SKM-1 treated with dmso at 0.1 percent for 144 hours (cell line): ENCODE measurements at regions not wholly inside any gene's neighbourhood (a gene's known extent, or its start where the extent isn't known, plus 50 kb on each side); places are given as distances from the start of the nearest gene placed in this dataset.
A peak's percentile ranks its signal among the peaks of the same experiment; 100 is the strongest.

ENCODE experiments used
- DNase-seq: peaks from one replicate; lab custom pipeline; 2025; ENCODE audit not compliant: unreplicated experiment; lab: John Stamatoyannopoulos, UW

DNA sequence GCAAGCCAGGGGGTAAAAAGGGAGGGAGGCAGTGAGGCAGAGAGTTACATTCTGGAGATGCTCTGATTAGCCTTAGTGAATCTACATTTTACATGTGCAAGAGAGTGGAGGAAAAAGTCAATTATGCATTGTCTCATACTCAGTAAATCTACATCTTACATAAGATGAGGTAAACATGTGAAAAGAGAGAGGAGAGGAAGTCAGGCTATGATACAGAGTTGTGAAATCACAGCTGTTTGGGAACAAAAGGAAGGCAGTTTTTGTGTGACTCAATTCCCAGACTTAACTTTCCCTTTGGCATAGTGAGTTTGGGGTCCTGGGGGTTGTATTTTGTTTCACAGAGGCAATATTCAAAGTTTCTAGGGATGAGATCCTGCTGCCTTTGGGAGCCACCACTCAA lies 67.8 kb downstream of the GP2 start:
- peak; percentile 17 for DNase-seq

DNA sequence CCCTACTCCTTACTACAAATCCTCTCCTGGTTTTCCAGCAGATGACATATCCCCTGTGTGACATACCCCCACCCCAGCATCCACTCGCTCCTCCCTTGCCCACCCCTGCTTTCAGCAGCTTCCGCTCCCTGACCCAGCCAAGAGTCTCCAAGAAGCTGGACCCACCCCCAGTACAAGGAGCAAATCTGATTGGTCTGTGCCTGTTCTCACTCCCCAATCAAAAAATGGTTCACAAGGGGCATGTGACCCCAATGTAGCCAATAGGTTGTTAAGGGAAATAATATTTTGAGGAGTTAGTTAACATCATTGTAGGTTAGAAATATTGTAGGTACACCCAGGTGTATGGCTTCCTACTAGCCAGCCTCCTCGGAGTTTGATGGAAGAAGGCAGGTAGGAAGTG lies 70.1 kb downstream of the GP2 start:
- DNase-seq: no peak

DNA sequence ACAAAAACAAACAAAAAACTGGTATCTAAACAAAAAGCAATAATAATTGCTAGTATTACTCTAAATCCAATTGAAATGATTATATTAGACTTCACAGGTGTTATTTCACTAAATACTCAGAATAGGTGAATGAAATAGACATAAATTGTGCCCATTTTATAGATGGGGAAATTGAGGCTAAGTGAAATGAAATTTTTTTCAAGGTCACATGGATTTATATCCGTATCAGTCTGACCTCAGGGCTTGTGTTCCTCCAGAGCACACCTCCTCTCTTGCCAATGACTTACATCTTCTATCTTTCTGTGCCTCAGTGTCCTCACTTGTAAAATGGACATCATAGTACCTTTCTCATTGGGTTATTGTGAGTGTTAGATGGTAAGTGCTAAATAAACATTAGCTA lies 72.3 kb downstream of the GP2 start:
- DNase-seq: no peak

DNA sequence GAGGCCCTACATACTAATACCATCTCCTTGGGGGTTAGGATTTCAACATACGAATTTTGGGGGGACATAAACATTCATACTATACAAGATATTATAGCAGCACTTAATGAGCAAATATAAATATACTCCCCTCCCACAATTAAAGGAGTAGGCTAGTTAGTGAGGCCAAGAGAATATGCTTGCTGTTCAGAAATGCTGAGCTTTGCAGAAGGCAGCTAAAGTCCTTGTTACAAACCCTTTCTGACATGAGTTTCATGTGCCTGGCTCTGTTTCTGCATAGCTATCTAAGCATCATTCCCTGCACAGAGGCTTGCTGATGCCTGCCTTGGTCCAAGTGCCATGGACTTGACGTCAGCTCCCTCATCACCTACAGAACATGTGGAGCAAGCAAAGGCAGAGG lies 73.5 kb downstream of the GP2 start:
- DNase-seq: no peak

DNA sequence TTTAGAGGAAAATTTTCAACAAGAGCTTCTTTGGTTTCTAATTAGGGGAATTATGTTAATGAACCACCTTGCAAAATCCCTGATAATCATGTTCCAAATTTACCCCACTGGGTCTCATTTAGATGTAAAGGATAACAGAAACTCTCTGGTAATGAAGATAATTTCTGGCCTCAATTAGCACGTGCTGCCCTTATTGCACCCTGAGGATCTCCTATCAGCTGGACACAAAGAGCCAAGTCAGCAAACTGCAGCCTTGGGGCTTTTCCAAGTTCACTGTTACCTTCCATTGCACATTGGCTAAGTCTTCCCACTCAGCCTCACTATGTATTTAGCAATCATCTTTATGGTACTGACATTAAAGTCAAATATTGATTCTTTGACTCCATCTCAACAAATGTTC lies 78.1 kb downstream of the GP2 start:
- no peak for DNase-seq

DNA sequence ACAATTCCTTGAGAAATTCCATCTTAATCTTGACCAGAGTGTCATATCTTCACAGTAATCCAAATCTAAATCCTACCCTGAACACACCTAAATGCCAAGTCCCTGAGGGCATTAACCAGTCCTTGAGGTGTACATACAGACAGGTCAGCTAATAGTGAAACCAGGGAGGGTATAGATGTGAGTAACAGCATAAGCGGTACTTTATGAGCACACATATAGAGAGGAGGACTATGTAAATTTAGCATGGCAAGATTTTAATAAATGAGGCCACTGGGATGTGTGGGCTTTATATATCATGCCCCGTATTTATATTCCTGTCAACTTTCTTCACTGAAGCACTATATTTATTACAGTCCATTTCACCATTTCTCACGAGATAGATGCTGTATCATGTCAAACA lies 80.2 kb downstream of the GP2 start:
- no peak for DNase-seq

DNA sequence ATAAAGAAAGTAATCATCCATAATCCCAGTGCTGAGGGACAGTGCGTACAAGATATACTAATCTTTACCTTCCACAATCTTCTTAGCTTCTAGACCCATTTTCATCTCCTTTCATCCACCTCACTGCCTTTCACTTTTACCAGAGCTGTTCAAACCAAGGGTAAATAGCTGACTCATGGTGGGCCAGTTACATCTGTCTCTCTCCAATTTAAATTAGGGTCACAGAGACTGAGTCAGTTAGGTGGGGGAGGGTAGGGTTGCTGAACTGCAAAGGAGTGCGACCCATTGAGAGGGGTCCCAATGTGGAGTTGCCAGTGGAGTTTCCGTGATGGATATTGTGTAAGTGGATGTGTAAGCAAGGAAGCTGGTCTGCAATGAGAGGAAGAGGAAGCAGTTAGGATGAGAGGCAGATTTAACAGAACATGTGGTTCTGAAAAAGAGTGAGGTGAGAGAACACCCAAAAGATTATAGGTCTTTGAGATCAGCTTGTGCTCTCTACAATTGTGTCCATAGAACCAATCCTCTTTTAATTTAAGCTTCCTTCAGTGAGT lies 83.5 kb downstream of the GP2 start:
- DNase-seq: no peak

DNA sequence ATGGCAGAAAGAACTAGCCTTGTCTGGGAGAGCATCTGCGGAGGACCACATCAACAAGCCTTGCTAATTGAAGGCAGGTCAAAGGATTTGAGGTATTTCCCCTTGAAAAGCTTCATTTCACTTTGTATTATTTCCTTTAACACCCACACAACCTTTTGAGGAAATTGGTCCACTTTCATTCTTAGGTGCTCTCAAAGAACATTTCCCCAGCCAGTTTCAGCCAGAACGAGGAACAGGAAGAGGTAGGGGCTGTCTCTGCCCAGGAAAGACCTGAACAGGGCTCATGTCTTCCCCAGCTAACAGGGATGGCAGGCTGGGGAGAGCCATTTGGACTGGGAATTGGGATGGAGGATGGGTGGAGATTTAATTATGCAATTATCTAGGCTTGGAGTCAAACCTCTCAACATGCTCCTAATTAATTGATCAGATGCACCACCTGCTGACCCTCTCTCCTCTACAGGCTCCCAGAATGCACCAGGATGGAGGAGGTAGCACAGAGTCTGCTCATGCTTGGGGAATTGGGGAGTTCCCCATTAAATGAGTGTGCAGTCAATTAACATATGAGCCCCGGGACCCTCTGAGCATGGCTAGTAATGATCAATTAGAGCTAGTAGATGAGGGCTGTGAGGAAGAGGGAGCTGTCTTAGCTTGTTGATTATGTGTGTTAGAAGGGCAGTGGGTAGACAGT lies 84.6 kb downstream of the GP2 start:
- no peak for DNase-seq

DNA sequence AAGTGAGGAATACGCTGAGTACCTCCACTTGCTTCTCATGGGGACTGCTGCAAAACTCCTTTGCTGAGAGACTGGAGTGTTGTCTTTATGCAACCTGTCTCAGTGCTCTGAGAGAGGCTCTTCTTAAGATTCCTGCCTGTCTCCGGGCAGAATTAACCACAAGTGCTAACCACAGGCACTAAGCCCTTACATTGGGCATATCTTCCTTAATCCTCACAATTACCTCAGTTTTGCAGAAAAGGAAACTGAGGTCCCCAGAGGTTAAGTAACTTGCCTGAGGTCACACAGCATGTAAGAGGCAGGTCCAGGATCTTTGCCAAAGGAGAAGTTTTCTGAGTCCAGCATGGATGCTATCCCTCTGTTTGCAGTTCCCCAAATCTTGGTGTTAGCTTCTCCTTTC lies 86.0 kb downstream of the GP2 start:
- no peak for DNase-seq

DNA sequence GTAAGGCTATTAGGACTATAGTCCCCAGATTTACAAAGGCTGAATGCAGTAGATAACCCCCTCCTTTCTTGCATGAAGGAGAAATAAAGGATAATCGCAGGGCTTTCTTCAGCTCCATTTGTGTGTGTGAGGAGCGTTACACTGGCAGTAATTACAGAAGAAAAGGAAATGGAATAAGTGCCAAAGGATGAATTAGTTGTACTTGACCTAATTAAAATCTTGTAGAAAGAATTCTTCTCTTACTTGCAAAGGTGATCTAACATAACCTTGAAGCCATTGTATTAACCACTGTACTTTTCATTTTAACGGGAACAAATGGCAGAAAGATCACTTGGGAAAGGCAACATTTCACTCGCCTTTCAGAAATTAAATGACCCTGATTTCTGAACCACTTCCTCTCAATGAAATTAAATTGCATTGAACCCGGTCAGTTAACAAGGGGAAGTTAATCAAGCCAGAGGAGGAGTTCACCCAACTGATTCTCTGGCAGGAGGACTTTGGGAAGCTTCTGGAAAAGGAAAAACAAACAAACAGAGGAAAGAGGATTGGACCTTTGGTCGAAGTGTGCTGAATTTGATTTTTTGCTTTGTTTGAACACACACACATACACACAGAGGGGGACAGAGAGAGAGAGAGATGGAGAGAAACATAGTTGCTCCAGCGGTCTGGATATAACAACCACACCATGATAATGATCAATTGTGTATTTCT lies 90.6 kb downstream of the GP2 start:
- no peak for DNase-seq

DNA sequence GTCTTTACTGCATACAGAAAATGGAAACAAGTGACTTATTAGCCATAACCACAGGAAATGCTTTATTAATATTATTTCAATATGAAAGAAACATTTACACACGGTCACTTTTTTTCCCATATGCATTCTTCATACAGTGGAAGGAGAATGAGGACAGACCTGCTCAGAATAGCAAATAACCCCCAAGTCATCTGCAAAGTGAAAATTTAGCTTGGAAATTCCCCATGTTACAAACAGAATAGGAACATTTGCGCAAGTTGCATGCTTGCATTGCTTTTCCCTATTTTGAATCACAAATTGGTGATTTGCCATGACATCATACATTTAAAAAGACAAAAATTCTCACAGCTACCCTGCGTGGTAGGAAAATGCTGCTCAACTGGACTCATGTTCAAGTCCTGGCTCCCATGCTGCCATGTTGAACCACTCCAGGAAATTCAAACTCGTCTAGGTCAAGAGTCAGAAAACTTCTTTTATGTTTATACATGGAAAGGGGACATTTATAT lies 102.0 kb downstream of the GP2 start:
- DNase-seq: no peak

DNA sequence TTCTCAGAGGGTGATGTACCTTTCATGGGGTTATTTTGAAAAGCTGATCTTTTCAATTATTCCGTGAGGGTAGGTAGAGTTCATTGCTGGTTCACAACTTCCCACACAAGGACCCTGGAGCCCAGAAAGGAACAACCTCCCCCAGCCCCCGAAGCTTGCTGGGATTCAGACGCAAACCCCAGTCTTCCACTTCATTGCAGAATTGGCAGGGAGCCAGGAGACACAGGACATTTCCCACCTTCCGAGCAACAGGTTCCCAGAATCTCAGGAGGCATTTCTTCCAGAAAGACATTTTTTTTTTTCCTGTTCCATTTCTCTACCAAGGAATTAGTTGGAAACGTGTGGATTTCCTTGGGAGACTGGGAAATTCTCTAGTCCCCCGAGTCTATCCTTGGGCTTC lies 106.1 kb downstream of the GP2 start:
- no peak for DNase-seq

DNA sequence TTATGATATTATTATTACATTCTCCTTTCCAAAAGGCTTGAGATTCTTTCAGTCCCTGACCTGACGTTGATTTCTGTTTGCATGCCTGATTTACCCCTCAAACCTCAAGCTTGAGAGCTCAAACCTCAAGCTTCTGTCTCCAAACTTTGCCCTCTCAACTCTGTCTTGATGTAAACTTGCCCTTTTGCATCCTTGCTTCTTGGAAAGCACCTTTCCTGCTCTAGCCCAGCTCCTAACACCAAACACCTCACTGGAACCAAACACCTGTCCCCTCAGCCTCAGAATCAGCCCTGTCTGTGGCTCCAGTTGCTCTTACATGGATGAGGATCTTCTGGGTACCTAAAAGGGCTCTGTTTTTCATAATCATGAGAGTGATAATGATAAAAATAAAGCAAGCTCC lies 109.2 kb downstream of the GP2 start:
- no peak for DNase-seq

DNA sequence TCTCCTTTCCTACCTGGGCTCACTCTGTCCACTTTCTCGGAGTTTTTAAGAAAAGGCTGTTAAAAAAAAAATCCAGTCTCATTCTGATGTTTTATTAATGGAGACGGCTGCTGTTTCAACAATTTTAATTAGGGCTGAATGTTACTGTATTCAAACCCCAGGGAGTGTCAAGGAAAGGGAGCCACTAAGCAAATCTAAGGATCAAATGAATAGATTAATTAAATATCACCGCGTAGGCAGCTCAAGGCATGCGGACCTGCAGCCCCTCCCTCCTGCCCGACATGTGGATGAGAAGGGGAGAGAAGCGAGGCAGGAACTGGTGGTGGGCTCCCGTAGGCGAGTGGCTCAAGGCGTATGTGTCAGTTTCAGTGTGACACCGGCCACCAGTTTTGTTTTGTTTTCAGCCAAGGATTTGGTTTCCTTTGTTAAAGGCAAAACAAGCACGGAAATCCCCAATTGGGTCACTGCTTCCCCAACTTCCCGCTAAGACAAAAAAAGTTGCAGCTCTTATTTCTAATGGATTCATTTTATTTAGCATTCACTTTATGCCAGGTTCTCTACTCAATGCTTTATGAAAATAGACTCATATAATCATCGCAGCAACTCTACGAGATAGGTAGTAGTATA lies 110.6 kb downstream of the GP2 start:
- no peak for DNase-seq

DNA sequence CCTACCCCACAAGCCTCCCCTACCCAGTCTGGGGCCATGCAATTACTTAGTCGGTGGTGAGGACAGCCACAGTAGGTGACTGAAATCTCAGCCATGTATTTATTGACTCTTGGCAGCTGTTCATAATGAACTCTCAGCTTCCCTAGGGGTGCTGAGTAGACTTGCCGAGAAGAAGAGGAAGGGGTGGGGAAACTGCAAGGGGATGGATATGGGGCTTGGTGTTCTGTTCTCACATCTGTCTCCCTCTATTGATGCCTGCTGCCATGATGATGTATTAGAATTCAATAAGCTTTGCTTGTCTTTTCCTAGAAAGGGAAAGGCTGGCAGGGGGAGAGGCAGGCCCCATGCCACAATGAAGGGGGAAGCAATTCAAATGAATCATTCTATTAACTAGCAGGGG lies 112.9 kb downstream of the GP2 start:
- no peak for DNase-seq

DNA sequence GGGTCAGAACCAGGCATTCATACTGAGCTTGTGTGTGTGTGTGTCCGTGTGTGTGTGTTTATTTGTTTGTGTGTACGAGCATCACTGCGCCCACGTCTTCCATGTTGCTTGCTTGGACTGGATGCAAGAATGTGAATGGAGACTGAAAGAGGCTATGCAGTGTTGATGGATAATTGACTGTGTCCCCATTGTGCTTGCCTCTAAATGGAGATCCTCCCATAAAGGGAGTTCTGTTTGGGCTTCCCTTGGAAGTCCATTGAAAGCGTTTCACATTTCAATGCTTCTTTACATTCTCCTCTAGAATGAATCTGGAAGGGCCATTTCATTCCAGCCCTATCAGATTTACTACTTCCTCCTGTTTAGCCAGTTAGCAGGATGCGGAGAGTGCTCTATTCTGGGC lies 124.0 kb downstream of the GP2 start:
- no peak for DNase-seq

DNA sequence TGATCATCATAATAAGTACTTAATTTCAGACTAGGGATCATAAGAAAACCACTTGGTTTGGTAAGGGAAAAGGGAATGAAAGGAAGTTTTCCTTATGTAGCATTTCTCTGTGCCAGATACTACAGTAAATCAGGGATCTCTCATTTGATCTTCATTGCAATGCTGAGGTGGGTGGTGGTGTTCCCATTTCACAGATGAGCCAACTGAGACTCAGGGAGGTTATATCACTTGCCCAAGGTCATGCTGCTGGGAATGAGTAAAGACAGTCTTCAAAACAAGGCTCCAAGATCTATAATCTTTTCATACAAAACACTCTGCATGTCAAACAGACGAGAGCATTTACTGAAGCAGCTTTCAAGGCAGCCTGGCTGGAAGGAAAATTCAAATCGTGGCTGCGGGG lies 124.6 kb downstream of the GP2 start:
- DNase-seq: no peak

DNA sequence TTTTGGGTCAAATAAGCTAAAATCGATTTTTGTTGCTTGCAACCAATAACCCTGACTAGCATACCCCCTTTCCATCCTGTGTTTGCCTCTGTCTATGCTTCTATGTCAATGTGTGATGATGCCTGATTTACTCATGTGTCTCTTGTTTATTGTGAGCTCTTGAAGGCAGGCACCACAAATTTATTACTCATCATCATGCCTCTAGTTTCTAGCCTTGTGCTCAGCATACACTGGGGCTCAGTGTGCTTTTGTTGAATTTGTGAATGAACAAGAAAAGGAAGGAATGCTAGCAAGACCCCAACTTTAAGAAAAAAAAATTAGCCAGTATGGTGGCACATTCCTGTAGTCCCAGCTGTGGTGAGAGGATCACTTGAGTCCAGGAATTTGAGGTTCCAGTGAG lies 119.1 kb upstream of the GPR139 start:
- DNase-seq: no peak

DNA sequence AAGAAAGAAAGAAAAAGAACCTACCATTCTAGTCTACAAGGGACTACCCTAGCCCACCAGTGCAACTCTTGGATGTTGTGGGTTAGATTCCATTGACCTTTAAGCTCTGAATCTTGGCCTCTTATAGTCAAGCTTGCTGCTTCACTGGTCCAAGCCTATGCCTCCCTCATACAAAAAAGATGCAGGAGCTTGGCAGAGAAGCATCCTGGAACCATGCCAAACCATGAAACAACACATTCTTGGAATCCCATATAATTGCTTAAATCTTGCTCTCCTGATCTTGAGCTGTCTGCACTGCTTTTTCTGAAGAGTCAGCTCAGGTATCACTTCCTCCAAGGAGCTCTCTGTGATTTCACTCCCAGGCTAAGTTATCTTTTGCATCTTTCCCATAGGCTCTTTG lies 117.9 kb upstream of the GPR139 start:
- DNase-seq: no peak

DNA sequence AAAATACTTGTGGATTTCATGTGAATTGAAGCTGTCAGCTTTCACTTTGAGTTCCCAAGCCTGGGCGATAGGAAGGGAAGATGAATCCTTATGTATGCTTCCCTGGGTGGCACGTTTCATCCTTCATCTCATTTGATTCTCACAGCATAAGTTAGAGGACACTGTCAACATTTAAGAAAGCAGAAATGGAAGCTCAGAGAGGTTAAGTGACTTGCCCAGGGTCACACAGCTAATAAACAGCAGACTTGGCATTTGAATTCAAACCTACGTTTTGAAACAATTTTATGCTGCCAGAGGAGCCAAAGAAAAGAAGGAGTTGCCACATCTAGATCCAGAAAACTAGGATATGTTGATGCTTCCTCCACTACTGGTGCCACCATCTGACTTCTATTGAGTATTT lies 108.3 kb upstream of the GPR139 start:
- no peak for DNase-seq

DNA sequence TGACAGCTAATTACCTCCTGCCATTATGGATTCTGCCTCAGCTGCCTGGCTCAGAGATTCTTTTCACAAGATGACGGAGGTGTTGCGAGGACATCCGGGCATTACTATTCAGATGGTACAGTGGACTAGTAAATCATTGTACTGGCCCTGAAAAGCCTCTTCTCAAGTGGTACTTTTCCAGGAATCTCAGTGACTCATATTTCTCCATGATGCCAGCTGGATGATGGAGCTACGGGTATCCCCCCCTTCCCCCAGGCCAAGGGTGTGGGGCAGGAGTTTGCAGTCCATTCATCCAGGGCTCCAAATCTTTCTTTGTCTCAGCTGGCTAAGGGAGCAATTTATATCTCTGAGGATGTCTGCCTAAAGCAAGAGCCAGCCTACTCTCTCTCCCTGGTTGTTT lies 107.7 kb upstream of the GPR139 start:
- no peak for DNase-seq

DNA sequence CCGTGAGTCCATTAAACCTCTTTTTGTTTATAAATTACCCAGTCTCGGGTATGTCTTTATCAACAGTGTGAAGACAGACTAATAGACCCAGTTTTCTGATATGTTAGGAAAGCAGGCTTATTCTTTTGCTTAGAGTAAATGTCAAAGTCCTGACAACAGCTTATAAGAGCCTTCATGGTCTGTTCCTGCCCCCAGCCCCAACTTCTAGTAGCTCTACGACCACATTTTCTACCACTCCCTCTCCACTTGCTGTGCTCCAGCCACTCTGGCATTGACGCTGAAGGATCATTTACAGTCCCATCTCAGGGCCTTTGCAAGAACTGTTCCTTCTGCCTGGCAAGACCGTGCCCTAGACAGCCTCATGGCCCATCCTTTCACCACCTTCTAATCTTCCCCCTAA lies 104.6 kb upstream of the GPR139 start:
- no peak for DNase-seq
